22Rv1 (cell line): ENCODE measurements at regions not wholly inside any gene's neighbourhood (a gene's known extent, or its start where the extent isn't known, plus 50 kb on each side); places are given as distances from the start of the nearest gene placed in this dataset.

Experiments
- H3K27ac ChIP-seq: fragments of 450-650 bp; 2 replicates; pipeline ENCODE4 v1.5.1; 2017
- ZFX ChIP-seq: fragments of 450-650 bp; IDR thresholded peaks from 2 replicates; pipeline ENCODE4 v1.6.1; 2017; ENCODE audit warnings: antibody characterized with exemption, borderline replicate concordance
- TF ChIP-seq, protein P1 (sequence below): fragments of 450-650 bp; IDR thresholded peaks from 2 replicates; pipeline ENCODE4 v1.5.1; 2017; ENCODE audit warnings: mild to moderate bottlenecking

DNA sequence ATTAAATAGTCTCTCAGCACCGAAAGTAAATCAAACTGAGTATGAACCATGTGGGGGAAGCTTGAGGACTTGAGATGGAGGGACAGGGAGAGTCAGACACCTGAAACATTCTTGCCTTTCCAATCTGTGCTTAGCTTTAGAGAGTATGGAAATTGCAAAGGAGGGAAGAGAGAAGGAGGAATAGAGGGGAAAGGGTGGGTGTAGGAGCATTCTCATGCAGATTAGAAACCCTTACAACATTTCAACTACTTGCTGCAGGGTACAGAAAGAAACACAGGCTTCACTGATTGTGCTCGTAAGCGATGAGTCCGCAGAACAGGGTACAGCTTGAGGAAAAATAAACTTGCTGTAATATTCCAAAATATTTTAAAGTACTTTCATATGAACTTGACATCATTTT is 73.8 kb downstream of the NIBAN1 start:
- H3K27ac ChIP-seq: no peak overlapping the region
- TF ChIP-seq, protein P1, sequence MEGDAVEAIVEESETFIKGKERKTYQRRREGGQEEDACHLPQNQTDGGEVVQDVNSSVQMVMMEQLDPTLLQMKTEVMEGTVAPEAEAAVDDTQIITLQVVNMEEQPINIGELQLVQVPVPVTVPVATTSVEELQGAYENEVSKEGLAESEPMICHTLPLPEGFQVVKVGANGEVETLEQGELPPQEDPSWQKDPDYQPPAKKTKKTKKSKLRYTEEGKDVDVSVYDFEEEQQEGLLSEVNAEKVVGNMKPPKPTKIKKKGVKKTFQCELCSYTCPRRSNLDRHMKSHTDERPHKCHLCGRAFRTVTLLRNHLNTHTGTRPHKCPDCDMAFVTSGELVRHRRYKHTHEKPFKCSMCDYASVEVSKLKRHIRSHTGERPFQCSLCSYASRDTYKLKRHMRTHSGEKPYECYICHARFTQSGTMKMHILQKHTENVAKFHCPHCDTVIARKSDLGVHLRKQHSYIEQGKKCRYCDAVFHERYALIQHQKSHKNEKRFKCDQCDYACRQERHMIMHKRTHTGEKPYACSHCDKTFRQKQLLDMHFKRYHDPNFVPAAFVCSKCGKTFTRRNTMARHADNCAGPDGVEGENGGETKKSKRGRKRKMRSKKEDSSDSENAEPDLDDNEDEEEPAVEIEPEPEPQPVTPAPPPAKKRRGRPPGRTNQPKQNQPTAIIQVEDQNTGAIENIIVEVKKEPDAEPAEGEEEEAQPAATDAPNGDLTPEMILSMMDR: no peak
- TF ChIP-seq ZFX: no peak

DNA sequence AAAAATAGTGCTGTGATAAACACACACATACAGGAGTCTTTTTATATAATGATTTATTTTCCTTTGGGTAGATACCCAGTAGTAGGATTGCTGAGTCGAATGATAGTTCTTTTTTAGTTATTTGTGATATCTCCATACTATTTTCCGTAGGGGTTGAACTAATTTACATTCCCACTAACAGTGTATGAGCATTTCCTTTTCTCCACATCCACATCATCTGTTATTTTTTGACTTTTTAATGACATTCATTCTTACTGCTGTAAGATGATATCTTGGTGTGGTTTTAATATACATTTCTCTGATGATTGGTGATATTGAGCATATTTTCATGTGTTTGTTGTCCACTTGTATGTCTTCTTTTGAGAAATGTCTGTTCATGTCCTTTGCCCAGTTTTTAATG is 78.3 kb downstream of the NIBAN1 start:
- no peak for TF ChIP-seq ZFX
- TF ChIP-seq, protein P1: no peak
- no peak overlapping the region for H3K27ac ChIP-seq

DNA sequence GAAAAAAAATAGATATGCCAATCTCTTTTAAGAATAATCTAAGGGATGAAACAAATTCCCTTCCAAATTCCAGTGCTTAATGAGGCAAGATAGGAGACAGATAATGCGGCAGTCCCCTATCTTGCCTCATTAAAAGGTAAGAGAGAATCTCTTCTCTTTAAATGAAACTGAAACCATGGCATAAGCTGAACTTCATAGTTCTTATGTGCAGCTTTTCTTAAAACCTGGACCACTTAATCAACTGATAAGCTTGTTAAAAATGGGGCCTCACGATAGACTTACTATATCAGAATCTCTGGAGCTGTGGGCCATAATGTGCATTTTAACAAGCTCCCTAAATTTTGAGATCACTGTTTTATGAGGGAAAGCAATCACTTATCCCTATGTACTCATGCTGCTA is 79.2 kb downstream of the NIBAN1 start:
- H3K27ac ChIP-seq: no peak overlapping the region
- TF ChIP-seq ZFX: no peak
- TF ChIP-seq, protein P1: no peak

DNA sequence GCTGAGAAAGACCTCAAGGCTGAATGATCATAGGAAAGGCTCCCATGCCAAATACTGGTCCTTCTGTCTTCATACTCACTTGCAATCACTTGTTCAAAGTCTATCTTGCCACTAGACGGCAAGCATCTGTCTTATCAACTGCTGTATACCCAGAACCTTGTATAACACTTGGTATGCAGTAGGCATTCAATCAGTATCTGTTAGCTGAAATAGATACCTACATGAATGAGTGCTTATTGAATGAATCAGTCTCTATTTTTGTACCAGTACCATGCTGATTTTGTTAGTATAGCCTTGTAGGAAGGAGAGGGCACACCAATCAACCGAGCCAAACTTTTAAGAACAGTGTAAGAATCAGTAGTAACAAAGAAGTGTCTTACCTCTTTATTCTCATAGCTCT is 80.6 kb downstream of the NIBAN1 start:
- no peak overlapping the region for H3K27ac ChIP-seq
- no peak for TF ChIP-seq ZFX
- TF ChIP-seq, protein P1: no peak

DNA sequence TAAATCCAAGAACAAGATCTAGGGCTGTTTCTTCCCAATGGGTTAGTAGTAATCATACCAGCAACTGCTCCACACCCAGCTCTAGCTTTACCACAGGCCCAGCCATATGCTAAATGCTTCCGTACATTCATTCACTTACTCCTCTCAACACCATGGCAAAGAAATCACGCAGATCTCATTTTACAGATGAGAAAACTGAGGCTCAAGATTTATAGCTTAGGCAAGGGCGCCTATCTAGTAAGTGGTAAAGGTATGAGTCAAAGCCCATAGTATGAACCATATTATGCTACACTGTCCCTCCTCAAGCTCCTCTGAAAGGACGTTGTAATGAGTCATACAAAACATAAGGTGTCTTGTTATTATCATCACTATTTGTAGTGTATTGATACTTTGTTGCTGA is 82.2 kb downstream of the NIBAN1 start:
- TF ChIP-seq, protein P1: no peak
- no peak for TF ChIP-seq ZFX
- H3K27ac ChIP-seq: no peak overlapping the region

DNA sequence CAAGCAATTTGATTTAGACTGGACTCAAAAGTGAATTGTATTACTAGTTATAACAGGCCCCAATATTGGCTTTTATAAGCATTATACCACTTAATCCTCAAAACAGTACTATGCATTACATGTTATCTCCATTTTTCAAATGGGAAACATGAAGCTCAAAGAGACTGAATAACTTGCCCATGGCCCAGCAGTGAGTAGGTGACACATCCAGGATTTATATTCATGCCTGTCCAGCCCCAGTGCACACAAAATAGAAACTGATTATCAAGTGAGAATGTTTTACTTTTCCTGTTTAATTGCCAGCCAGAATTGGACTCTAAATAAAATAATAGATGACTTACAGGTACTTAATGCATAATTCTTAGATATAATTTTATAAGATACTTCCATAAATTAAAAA is 82.9 kb downstream of the NIBAN1 start:
- H3K27ac ChIP-seq: no peak overlapping the region
- TF ChIP-seq, protein P1: no peak
- no peak for TF ChIP-seq ZFX

DNA sequence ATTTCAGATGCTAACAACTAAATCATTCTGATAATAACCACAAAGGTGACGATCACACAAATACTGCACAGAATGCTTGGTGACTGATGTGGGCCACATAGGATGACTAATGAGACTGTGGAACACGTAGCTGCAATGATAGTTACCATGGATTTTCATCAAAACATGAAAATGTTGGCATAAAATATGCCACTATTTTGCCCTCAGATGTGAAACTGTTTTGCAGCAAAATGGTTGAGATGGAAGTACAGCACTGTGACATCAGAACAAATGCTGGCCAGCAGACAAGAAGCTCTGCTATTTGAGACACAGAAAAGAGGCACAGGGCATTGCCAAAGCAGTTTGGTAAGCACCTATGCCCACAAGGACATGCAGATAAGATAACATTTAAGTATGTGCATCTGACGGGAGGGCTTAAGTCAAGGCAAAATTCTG is 83.8 kb downstream of the NIBAN1 start:
- TF ChIP-seq ZFX: no peak
- TF ChIP-seq, protein P1: no peak

More for the DNA sequence above, 83.8 kb downstream of the NIBAN1 start:
- H3K27ac ChIP-seq: no peak overlapping the region
